A549 (cell line): ENCODE measurements at regions not wholly inside any gene's neighbourhood (a gene's known extent, or its start where the extent isn't known, plus 50 kb on each side); places are given as distances from the start of the nearest gene placed in this dataset.

Source experiments
- ATAC-seq, 2 experiments: fragments of 200-7000 bp in 1 of 2; fragments of >200 bp in 1 of 2; cut with Nextera tagmentation in 1 of 2; cut with Tn5 transposase in 1 of 2; 3 replicates each; pipeline versions ENCODE4 v1.8.0 to v1.9.1; 2018 to 2020; ENCODE audit warnings: mild to moderate bottlenecking in 1 of 2, moderate library complexity in 1 of 2
- CTCF ChIA-PET: fragments of 300-600 bp; sonication (Branson Sonifier 250); formaldehyde crosslinking; extraction: SDS; loops from one replicate; lab custom pipeline; 2021; ENCODE audit warnings: antibody characterized with exemption, inconsistent platforms; lab: Yijun Ruan, JAX
- POLR2A ChIA-PET: fragments of 350-600 bp; formaldehyde crosslinking; extraction: SDS; loops from one replicate; lab custom pipeline; 2021; ENCODE audit warnings: antibody characterized with exemption, inconsistent platforms; lab: Yijun Ruan, JAX
- DNase-seq, 2 experiments: peaks; one replicate each; pipeline versions ENCODE4 v3.0.0 to v3.0.0-alpha.2; 2011 to 2016; ENCODE audit warnings: low read depth in 1 of 2, low spot score in 1 of 2
- FAIRE-seq: peaks from 2 replicates; lab custom pipeline; 2011; peaks lifted over from hg19 to GRCh38; lab: Jason Lieb, UNC
- H3K27ac ChIP-seq, 2 experiments: fragments of >200 bp; sonication (Bioruptor Twin); formaldehyde crosslinking; 3 replicates each; pipeline ENCODE4 v1.5.1; 2016 to 2017
- H3K4me1 ChIP-seq: fragments of >200 bp; sonication (Bioruptor Twin); formaldehyde crosslinking; 3 replicates; pipeline ENCODE4 v1.6.1; 2016
- H3K4me2 ChIP-seq: fragments of >200 bp; sonication (Bioruptor Twin); formaldehyde crosslinking; 3 replicates; pipeline ENCODE4 v1.6.1; 2016
- H3K4me3 ChIP-seq: fragments of >200 bp; sonication (Bioruptor Twin); formaldehyde crosslinking; 3 replicates; pipeline ENCODE4 v1.5.1; 2016
- H3K9me3 ChIP-seq: fragments of >200 bp; sonication (Bioruptor Twin); formaldehyde crosslinking; 3 replicates; pipeline ENCODE4 v1.6.1; 2016
- BHLHE40 ChIP-seq: IDR thresholded peaks from 2 replicates; pipeline ENCODE4 v1.6.1; 2012; ENCODE audit warnings: low read depth, low read length, inconsistent platforms
- CBX2 ChIP-seq: fragments of 200-600 bp; sonication (generic); IDR thresholded peaks from 2 replicates; pipeline ENCODE4 v1.6.1; 2016; ENCODE audit warnings: low read depth, mild to moderate bottlenecking, borderline replicate concordance
- CBX8 ChIP-seq: fragments of 200-600 bp; sonication (generic); IDR thresholded peaks from 2 replicates; pipeline ENCODE4 v1.6.1; 2016
- CHD2 ChIP-seq: fragments of 150-350 bp; IDR thresholded peaks from 2 replicates; pipeline ENCODE4 v1.6.1; 2014; ENCODE audit warnings: low read length; ENCODE audit not compliant: partially characterized antibody
- EHF ChIP-seq: fragments of 250-450 bp; sonication (Bioruptor Pico); IDR thresholded peaks from 2 replicates; pipeline ENCODE4 v1.5.0; 2020; ENCODE audit warnings: mild to moderate bottlenecking
- EHMT2 ChIP-seq: fragments of 200-600 bp; sonication (generic); IDR thresholded peaks from 2 replicates; pipeline ENCODE4 v1.6.1; 2016; ENCODE audit warnings: antibody characterized with exemption, low read depth, mild to moderate bottlenecking, moderate library complexity
- ESRRA ChIP-seq: fragments of 150-350 bp; IDR thresholded peaks from 2 replicates; pipeline ENCODE4 v1.6.1; 2014; ENCODE audit warnings: mild to moderate bottlenecking, low read length, borderline replicate concordance
- GATA3 ChIP-seq: IDR thresholded peaks from 2 replicates; pipeline ENCODE4 v1.6.1; 2012; ENCODE audit warnings: borderline replicate concordance
- HOXA7 ChIP-seq: fragments of 250-450 bp; sonication (Bioruptor Pico); IDR thresholded peaks from 2 replicates; pipeline ENCODE4 v1.5.0; 2020; ENCODE audit warnings: mild to moderate bottlenecking, moderate library complexity
- HOXB13 ChIP-seq: fragments of 250-450 bp; sonication (Bioruptor Pico); IDR thresholded peaks from 2 replicates; pipeline ENCODE4 v1.5.0; 2020; ENCODE audit warnings: low read depth, mild to moderate bottlenecking, moderate library complexity
- HOXB5 ChIP-seq: fragments of 250-450 bp; sonication (Bioruptor Pico); IDR thresholded peaks from 2 replicates; pipeline ENCODE4 v1.5.0; 2020; ENCODE audit warnings: mild to moderate bottlenecking, moderate library complexity
- JUNB ChIP-seq: fragments of >200 bp; sonication (Bioruptor Twin); formaldehyde crosslinking; IDR thresholded peaks from 2 replicates; pipeline ENCODE4 v1.6.1; 2016
- KDM1A ChIP-seq: fragments of 200-600 bp; sonication (generic); IDR thresholded peaks from 2 replicates; pipeline ENCODE4 v1.6.1; 2016; ENCODE audit warnings: low read depth, mild to moderate bottlenecking
- MAZ ChIP-seq: fragments of 150-350 bp; IDR thresholded peaks from 2 replicates; pipeline ENCODE4 v1.6.1; 2014; ENCODE audit warnings: antibody characterized with exemption, low read depth, low read length, borderline replicate concordance
- PHF8 ChIP-seq: fragments of 200-600 bp; sonication (generic); IDR thresholded peaks from 2 replicates; pipeline ENCODE4 v1.6.1; 2016; ENCODE audit warnings: low read depth, mild to moderate bottlenecking, antibody characterized with exemption, moderate library complexity, borderline replicate concordance
- POLR2A ChIP-seq: IDR thresholded peaks from 2 replicates; pipeline ENCODE4 v1.6.1; 2012; ENCODE audit warnings: mild to moderate bottlenecking, low read length
- RAD21 ChIP-seq, 2 experiments: fragments of >200 bp in 1 of 2; sonication (Bioruptor Twin) in 1 of 2; formaldehyde crosslinking in 1 of 2; IDR thresholded peaks in 1 of 2; conservative IDR thresholded peaks in 1 of 2; 2 replicates in 1 of 2; 3 replicates in 1 of 2; pipeline ENCODE4 v1.6.1; 2012 to 2018; ENCODE audit warnings: inconsistent platforms in 1 of 2
- RARB ChIP-seq: fragments of 250-450 bp; sonication (Bioruptor Pico); IDR thresholded peaks from 2 replicates; pipeline ENCODE4 v1.8.0; 2021; ENCODE audit warnings: mild to moderate bottlenecking, moderate library complexity
- RFX5 ChIP-seq: fragments of 450-650 bp; IDR thresholded peaks from 2 replicates; pipeline ENCODE4 v1.7.1; 2014; ENCODE audit warnings: antibody characterized with exemption, mild to moderate bottlenecking, moderate library complexity
- RNF2 ChIP-seq: fragments of 200-600 bp; sonication (generic); IDR thresholded peaks from 2 replicates; pipeline ENCODE4 v1.6.1; 2016; ENCODE audit warnings: low read depth, mild to moderate bottlenecking, antibody characterized with exemption, moderate library complexity, borderline replicate concordance
- SREBF2 ChIP-seq: fragments of 450-650 bp; IDR thresholded peaks from 2 replicates; pipeline ENCODE4 v1.6.1; 2014; ENCODE audit warnings: mild to moderate bottlenecking, moderate library complexity
- TP53 ChIP-seq: fragments of 250-450 bp; sonication (Bioruptor Pico); IDR thresholded peaks from 2 replicates; pipeline ENCODE4 v1.5.0; 2021; ENCODE audit warnings: mild to moderate bottlenecking, moderate library complexity
- WGBS: methylation state at CpG from one replicate; pipeline ENCODE4 v1.1.6; 2017; ENCODE audit errors: missing lambda C conversion rate; 5-methylcytosine and 5-hydroxymethylcytosine counted together
- TF ChIP-seq, protein P1 (sequence below): fragments of >200 bp; sonication (Bioruptor Twin); formaldehyde crosslinking; IDR thresholded peaks from 3 replicates; pipeline ENCODE4 v1.6.1; 2016
- TF ChIP-seq, protein P2 (sequence below): fragments of 150-350 bp; IDR thresholded peaks from 2 replicates; pipeline ENCODE4 v1.6.1; 2014; ENCODE audit warnings: low read depth, mild to moderate bottlenecking, low read length
- TF ChIP-seq, protein P3 (sequence below): fragments of 250-450 bp; sonication (Bioruptor Pico); IDR thresholded peaks from 2 replicates; pipeline ENCODE4 v1.5.0; 2020; ENCODE audit warnings: low read depth, mild to moderate bottlenecking, moderate library complexity
- TF ChIP-seq, protein P4 (sequence below): IDR thresholded peaks from 2 replicates; pipeline ENCODE4 v1.6.1; 2012
- TF ChIP-seq, protein P5 (sequence below): fragments of 200-600 bp; sonication (generic); IDR thresholded peaks from 2 replicates; pipeline ENCODE4 v1.6.1; 2016; ENCODE audit warnings: antibody characterized with exemption, mild to moderate bottlenecking, moderate library complexity
- TF ChIP-seq, protein P6 (sequence below): IDR thresholded peaks from 2 replicates; pipeline ENCODE4 v1.6.1; 2012
- TF ChIP-seq, protein P7 (sequence below): fragments of >200 bp; sonication (Bioruptor Twin); formaldehyde crosslinking; IDR thresholded peaks from 3 replicates; pipeline ENCODE4 v1.5.1; 2016

DNA sequence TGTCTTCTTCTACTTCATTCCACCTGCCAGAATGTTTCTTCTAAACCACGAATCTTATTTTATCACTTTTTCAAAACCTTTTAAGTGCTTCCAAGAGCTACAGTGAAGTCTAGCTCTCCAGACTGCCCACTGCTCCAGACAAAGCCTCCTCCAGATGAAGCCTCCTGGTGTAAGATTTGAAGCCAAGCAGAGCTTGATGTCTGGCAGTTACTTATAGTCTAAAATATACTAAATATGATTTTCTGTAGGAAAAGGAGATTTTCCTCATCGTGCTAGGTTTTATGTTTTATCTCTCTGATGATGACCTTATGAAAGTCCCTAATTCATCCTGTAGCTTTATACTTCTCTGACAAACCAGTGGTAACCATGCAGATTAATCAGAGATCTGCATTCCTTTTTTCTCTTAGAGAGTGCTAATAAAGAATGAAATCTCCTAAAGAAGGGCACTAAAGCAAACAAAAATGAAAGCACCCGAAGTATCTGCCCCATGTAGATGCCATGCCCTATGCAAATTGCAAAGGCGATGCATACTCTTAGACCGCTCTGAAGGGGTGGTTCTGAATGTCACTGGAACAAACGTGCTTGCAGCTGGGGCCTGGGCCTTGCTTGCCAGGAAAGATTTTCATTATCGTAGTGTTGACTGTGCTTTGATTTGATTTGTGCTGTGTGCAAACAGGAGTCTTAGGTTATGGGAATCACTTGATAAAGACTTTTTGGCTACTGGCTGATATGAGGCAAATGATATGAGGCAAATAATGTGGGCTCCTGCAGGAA is 314.2 kb downstream of the PID1 start:
- FAIRE-seq (no peak), ATAC-seq (no peak), DNase-seq (no peak)
- CTCF ChIA-PET: no interaction called here
- Histone ChIP-seq H3K4me1 (no peaks in the 10 kb centered on the region), H3K9me3 (no peaks in the 10 kb centered on the region), H3K27ac (no peak overlapping the region), H3K4me3 (no peak overlapping the region), H3K4me2 (no peak overlapping the region)
- POLR2A ChIA-PET: no interaction called here
- 19% methylated on average over 7 of the region's 7 CpGs for whole genome bisulfite sequencing
- TF ChIP-seq, protein P1, sequence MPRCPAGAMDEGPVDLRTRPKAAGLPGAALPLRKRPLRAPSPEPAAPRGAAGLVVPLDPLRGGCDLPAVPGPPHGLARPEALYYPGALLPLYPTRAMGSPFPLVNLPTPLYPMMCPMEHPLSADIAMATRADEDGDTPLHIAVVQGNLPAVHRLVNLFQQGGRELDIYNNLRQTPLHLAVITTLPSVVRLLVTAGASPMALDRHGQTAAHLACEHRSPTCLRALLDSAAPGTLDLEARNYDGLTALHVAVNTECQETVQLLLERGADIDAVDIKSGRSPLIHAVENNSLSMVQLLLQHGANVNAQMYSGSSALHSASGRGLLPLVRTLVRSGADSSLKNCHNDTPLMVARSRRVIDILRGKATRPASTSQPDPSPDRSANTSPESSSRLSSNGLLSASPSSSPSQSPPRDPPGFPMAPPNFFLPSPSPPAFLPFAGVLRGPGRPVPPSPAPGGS: no peak
- TF ChIP-seq CHD2: no peak
- TF ChIP-seq, protein P2, sequence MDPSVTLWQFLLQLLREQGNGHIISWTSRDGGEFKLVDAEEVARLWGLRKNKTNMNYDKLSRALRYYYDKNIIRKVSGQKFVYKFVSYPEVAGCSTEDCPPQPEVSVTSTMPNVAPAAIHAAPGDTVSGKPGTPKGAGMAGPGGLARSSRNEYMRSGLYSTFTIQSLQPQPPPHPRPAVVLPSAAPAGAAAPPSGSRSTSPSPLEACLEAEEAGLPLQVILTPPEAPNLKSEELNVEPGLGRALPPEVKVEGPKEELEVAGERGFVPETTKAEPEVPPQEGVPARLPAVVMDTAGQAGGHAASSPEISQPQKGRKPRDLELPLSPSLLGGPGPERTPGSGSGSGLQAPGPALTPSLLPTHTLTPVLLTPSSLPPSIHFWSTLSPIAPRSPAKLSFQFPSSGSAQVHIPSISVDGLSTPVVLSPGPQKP: no peak
- no peak for TF ChIP-seq KDM1A
- no peak for TF ChIP-seq GATA3
- TF ChIP-seq HOXB13 (CRISPR knock-in tag): no peak
- no peak for TF ChIP-seq ESRRA
- no peak for TF ChIP-seq RNF2
- no peak for TF ChIP-seq PHF8
- no peak for TF ChIP-seq CBX2
- TF ChIP-seq RFX5: no peak
- no peak for TF ChIP-seq HOXA7 (CRISPR knock-in tag)
- no peak for TF ChIP-seq POLR2A
- TF ChIP-seq, protein P3, sequence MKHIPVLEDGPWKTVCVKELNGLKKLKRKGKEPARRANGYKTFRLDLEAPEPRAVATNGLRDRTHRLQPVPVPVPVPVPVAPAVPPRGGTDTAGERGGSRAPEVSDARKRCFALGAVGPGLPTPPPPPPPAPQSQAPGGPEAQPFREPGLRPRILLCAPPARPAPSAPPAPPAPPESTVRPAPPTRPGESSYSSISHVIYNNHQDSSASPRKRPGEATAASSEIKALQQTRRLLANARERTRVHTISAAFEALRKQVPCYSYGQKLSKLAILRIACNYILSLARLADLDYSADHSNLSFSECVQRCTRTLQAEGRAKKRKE (CRISPR knock-in tag): no peak
- TF ChIP-seq RAD21 (conservative IDR thresholded peaks at IDR 0.05 in 1 of 2, IDR thresholded peaks at IDR 0.05 in 1 of 2): no peak
- TF ChIP-seq, protein P4, sequence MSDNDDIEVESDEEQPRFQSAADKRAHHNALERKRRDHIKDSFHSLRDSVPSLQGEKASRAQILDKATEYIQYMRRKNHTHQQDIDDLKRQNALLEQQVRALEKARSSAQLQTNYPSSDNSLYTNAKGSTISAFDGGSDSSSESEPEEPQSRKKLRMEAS: no peak
- TF ChIP-seq SREBF2: no peak

DNA sequence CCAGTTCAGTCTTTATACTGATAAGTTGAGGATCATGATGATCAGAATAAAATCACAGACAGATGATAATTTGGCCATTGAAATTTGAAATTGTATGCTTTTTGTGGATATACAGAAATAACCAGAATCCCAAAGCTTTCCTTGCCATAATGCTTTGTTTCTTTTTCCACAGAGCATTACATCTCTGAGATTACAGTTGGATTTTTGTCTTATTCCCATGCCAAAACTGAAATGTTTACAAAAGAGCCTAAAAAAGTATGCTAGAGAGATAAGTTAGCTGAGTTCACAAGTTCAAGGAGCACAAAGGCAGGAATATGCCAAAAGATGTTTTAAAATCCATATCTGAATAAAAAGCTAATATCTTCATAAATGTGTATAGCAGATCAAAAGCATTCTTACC is 321.3 kb downstream of the PID1 start:
- ChIA-PET POLR2A (no interaction called here), CTCF (no interaction called here)
- no peaks in the 10 kb centered on the region for H3K9me3 ChIP-seq
- no peak overlapping the region for H3K27ac ChIP-seq
- H3K4me2 ChIP-seq: no peak overlapping the region
- no peak for FAIRE-seq
- H3K4me3 ChIP-seq: no peak overlapping the region
- DNase-seq: no peak
- no peak for ATAC-seq
- H3K4me1 ChIP-seq: no peaks in the 10 kb centered on the region
- TF ChIP-seq EHF (CRISPR knock-in tag) (no peak), TP53 (CRISPR knock-in tag) (no peak), HOXB5 (CRISPR knock-in tag) (no peak), BHLHE40 (no peak), RARB (CRISPR knock-in tag) (no peak), EHMT2 (no peak), CBX8 (no peak), PHF8 (no peak), JUNB (no peak), POLR2A (no peak), MAZ (no peak)
- TF ChIP-seq, protein P5, sequence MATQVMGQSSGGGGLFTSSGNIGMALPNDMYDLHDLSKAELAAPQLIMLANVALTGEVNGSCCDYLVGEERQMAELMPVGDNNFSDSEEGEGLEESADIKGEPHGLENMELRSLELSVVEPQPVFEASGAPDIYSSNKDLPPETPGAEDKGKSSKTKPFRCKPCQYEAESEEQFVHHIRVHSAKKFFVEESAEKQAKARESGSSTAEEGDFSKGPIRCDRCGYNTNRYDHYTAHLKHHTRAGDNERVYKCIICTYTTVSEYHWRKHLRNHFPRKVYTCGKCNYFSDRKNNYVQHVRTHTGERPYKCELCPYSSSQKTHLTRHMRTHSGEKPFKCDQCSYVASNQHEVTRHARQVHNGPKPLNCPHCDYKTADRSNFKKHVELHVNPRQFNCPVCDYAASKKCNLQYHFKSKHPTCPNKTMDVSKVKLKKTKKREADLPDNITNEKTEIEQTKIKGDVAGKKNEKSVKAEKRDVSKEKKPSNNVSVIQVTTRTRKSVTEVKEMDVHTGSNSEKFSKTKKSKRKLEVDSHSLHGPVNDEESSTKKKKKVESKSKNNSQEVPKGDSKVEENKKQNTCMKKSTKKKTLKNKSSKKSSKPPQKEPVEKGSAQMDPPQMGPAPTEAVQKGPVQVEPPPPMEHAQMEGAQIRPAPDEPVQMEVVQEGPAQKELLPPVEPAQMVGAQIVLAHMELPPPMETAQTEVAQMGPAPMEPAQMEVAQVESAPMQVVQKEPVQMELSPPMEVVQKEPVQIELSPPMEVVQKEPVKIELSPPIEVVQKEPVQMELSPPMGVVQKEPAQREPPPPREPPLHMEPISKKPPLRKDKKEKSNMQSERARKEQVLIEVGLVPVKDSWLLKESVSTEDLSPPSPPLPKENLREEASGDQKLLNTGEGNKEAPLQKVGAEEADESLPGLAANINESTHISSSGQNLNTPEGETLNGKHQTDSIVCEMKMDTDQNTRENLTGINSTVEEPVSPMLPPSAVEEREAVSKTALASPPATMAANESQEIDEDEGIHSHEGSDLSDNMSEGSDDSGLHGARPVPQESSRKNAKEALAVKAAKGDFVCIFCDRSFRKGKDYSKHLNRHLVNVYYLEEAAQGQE: no peak
- TF ChIP-seq, protein P6, sequence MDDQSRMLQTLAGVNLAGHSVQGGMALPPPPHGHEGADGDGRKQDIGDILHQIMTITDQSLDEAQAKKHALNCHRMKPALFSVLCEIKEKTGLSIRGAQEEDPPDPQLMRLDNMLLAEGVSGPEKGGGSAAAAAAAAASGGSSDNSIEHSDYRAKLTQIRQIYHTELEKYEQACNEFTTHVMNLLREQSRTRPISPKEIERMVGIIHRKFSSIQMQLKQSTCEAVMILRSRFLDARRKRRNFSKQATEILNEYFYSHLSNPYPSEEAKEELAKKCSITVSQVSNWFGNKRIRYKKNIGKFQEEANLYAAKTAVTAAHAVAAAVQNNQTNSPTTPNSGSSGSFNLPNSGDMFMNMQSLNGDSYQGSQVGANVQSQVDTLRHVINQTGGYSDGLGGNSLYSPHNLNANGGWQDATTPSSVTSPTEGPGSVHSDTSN: no peak
- TF ChIP-seq, protein P7, sequence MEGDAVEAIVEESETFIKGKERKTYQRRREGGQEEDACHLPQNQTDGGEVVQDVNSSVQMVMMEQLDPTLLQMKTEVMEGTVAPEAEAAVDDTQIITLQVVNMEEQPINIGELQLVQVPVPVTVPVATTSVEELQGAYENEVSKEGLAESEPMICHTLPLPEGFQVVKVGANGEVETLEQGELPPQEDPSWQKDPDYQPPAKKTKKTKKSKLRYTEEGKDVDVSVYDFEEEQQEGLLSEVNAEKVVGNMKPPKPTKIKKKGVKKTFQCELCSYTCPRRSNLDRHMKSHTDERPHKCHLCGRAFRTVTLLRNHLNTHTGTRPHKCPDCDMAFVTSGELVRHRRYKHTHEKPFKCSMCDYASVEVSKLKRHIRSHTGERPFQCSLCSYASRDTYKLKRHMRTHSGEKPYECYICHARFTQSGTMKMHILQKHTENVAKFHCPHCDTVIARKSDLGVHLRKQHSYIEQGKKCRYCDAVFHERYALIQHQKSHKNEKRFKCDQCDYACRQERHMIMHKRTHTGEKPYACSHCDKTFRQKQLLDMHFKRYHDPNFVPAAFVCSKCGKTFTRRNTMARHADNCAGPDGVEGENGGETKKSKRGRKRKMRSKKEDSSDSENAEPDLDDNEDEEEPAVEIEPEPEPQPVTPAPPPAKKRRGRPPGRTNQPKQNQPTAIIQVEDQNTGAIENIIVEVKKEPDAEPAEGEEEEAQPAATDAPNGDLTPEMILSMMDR: no peak
